Fibroblast of villous mesenchyme (primary cell): ENCODE measurements at regions not wholly inside any gene's neighbourhood (a gene's known extent, or its start where the extent isn't known, plus 50 kb on each side); places are given as distances from the start of the nearest gene placed in this dataset.
"Not testable (repeated sequence)": the region's sequence is repeated elsewhere in the genome, so short reads cannot be mapped to it uniquely, and the experiment has no call there.

Experiments used
- DNase-seq: peaks from one replicate; pipeline ENCODE4 v3.0.0-alpha.2; 2010; ENCODE audit warnings: low read depth
- H3K4me3 ChIP-seq: 2 replicates; pipeline ENCODE4 v1.5.1; 2011; ENCODE audit warnings: low read depth, mild to moderate bottlenecking, low read length
- TF ChIP-seq, protein P1 (sequence below): IDR thresholded peaks from 2 replicates; pipeline ENCODE4 v1.5.1; 2012; ENCODE audit warnings: low read depth, mild to moderate bottlenecking, low read length; ENCODE audit not compliant: insufficient read depth

DNA sequence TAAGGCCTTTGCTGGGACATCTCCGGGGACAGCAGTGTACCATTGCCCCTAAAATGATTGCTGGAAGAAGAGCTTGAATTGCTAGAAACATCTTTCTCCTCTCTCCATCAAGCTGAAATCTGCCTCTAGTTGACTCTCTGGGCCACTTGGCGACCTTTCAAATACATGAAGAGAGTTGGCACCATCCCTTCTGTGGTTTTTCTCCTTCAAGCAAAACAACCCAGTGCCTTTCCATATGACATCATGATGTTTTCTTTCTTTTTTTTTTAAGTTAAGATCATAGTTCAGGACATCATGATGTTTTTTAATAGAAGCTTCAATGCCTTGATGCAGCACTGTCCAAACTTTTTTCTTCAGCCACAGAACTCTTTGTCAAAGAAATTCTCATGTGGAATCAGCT is 144.0 kb upstream of the PTPRG start:
- TF ChIP-seq, protein P1, sequence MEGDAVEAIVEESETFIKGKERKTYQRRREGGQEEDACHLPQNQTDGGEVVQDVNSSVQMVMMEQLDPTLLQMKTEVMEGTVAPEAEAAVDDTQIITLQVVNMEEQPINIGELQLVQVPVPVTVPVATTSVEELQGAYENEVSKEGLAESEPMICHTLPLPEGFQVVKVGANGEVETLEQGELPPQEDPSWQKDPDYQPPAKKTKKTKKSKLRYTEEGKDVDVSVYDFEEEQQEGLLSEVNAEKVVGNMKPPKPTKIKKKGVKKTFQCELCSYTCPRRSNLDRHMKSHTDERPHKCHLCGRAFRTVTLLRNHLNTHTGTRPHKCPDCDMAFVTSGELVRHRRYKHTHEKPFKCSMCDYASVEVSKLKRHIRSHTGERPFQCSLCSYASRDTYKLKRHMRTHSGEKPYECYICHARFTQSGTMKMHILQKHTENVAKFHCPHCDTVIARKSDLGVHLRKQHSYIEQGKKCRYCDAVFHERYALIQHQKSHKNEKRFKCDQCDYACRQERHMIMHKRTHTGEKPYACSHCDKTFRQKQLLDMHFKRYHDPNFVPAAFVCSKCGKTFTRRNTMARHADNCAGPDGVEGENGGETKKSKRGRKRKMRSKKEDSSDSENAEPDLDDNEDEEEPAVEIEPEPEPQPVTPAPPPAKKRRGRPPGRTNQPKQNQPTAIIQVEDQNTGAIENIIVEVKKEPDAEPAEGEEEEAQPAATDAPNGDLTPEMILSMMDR, result no peak
- DNase-seq, result no peak
- H3K4me3 ChIP-seq, result no peak overlapping the region

DNA sequence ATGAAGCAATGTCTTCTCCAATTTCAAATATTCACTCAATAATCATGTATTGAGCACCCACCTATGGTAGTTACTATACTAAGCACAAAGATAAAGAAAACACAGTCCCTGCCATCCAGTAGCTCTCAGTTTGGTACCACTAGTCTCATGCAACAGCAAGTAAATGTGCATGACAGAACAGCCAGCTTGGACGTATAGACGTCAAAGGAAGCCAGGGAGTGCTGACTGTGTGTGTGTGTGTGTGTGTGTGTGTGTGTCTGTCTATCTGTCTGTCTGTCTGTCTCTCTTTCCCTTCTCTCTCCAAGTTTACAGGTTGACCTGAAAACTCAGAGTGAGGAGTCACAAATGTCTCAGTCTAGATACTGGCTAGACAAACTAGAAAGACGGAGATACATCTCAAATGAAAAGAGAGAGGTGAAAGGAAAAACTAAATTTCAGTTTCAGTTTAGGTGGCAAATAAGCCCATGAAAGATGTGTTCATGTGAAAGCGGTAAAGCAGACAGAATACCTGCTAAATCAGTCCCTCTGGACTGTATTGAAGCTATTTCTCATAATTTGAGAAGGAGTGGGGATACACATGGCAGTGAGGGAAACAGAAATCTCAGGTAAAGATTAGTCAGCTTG is 141.1 kb upstream of the PTPRG start:
- TF ChIP-seq, protein P1, result no peak
- DNase-seq, result no peak
- no peak overlapping the region for H3K4me3 ChIP-seq

DNA sequence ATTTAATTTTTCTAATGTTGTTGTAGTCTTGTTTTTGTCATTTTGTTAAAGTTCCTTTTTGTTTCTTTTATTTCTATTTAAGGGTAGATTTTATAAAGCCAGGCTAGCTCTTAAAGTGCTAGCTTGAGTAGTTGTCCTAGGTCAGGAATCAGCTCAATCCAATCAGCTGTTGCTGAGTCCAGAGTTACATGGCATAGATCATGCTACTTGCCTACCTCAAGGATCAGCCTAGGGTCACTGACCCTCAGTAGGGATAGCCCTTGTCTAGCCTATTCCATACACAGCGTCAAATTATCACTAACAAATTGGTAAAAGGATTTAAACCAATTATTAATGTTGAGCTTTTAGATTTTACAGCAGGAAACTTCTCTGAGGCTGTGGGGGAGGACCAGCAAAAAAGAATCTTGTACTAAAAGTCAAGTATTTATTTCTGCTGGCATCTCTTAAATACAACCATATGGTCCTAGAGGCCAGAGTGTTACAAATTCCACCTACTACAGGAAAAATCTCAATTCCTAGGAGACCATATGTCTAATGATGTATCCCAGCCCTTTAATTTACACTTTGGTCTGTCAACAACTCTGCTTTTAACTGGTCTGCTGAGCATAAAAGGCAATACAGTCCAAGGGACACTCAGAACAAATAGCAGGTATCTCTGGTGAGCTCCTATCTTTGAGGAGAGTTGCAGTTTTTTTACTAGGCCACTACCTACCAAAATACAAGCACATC is 138.3 kb upstream of the PTPRG start:
- DNase-seq, result no peak
- no peak overlapping the region for H3K4me3 ChIP-seq
- TF ChIP-seq, protein P1, result no peak

DNA sequence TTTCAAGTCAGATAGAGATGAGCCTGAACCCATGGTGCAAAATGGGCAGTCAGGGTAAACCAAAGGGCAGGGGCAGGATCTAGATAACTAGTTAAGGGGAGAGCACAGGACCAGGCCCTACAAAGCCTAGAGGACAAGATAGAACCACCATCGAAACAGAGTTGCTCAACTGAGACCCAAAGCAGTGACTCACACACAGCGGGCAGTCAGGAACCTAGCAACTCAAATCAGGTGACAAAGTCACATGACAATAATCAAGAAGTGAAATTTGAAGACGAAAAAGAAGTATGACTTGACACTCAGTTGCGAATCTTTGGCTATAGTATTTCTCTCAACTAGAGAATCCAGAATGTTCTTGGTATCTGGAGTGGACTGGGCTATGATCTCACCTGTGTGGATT is 136.0 kb upstream of the PTPRG start:
- DNase-seq, result no peak
- TF ChIP-seq, protein P1, result no peak
- no peak overlapping the region for H3K4me3 ChIP-seq

DNA sequence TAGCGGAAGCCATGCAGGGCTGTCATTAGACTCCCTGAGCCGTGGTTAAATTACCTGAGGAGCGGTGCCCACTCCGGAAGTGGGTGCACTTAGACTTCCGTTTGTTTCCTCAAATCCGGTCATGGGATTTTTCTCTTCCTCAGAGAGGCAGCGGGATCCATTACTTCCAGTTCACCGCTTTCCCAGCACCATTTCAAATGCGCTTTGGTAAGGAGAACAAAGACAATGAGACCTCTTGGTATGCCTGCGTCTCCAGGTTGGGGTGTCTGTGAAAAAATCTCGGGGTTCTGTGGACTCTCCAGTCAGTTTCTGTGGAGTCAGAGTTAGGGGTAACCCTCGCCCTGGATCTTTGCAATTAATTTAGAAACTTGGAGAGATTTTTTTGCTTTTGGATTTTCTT is 132.3 kb upstream of the PTPRG start:
- TF ChIP-seq, protein P1, result no peak
- H3K4me3 ChIP-seq, result no peak overlapping the region
- no peak for DNase-seq

DNA sequence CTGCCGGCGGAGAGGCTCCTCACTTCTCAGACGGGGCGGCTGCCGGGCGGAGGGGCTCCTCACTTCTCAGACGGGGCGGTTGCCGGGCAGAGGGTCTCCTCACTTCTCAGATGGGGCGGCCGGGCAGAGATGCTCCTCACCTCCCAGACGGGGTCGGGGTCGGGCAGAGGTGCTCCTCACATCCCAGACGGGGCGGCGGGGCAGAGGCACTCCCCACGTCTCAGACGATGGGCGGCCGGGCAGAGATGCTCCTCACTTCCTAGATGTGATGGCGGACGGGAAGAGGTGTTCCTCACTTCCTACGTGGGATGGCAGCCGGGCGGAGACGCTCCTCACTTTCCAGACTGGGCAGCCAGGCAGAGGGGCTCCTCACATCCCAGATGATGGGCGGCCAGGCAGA is 126.5 kb upstream of the PTPRG start:
- H3K4me3 ChIP-seq, DNase-seq: not testable (repeated sequence)

DNA sequence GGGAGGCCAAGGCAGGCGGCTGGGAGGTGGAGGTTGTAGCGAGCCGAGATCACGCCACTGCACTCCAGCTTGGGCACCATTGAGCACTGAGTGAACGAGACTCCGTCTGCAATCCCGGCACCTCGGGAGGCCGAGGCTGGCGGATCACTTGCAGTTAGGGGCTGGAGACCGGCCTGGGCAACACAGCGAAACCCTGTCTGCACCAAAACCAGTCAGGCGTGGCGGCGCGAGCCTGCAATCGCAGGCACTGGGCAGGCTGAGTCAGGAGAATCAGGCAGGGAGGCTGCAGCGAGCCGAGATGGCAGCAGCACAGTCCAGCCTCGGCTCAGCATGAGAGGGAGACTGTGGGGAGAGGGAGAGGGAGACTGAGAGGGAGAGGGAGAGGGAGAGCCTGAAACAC is 126.0 kb upstream of the PTPRG start:
- H3K4me3 ChIP-seq, result not testable (repeated sequence)

More for the DNA sequence above, 126.0 kb upstream of the PTPRG start:
- not testable (repeated sequence) for DNase-seq
